Activated CD8-positive, alpha-beta T cell treated with anti-CD3 and anti-CD28 coated beads, Interleukin-2, amount 10 ng/mL, durations not matched to agents 7 days and 5 days (primary cell): ENCODE measurements at regions not wholly inside any gene's neighbourhood (a gene's known extent, or its start where the extent isn't known, plus 50 kb on each side); places are given as distances from the start of the nearest gene placed in this dataset.

Experiments used
- ATAC-seq: fragments of 150-1000 bp; cut with Tn5 transposase; one replicate; pipeline ENCODE4 v1.10.0; 2021; ENCODE audit warnings: moderate library complexity
- CTCF ChIA-PET: fragments of 350-600 bp; sonication (Branson Sonifier 250); formaldehyde crosslinking; loops from one replicate; lab custom pipeline; 2021; ENCODE audit warnings: antibody characterized with exemption; lab: Charles Lee
- POLR2A ChIA-PET: fragments of 350-600 bp; sonication (Branson Sonifier 250); formaldehyde crosslinking; loops from one replicate; lab custom pipeline; 2021; ENCODE audit warnings: antibody characterized with exemption; lab: Charles Lee
- DNase-seq: peaks from one replicate; pipeline ENCODE4 v3.0.0-alpha.2; 2020
- H3K27ac Mint-ChIP-seq: one replicate; pipeline ENCODE4 v1.8.0; 2021; ENCODE audit warnings: mild to moderate bottlenecking, mixed read lengths
- H3K27me3 Mint-ChIP-seq: one replicate; pipeline ENCODE4 v1.8.0; 2021; ENCODE audit warnings: low read depth, mixed read lengths
- H3K36me3 Mint-ChIP-seq: one replicate; pipeline ENCODE4 v1.8.0; 2021; ENCODE audit warnings: low read depth, mixed read lengths
- H3K4me1 Mint-ChIP-seq: one replicate; pipeline ENCODE4 v1.8.0; 2021; ENCODE audit warnings: low read depth, mixed read lengths
- H3K4me3 Mint-ChIP-seq: one replicate; pipeline ENCODE4 v1.8.0; 2021; ENCODE audit warnings: mild to moderate bottlenecking, mixed read lengths
- H3K9me3 Mint-ChIP-seq: one replicate; pipeline ENCODE4 v1.8.0; 2022; ENCODE audit warnings: mixed read lengths; ENCODE audit not compliant: insufficient read depth

- no peak overlapping the region for H3K27ac Mint-ChIP-seq
- H3K9me3 Mint-ChIP-seq, result no peaks in the 10 kb centered on the region
- no peak for DNase-seq
- POLR2A ChIA-PET, result no interaction called here
- H3K36me3 Mint-ChIP-seq, result no peaks in the 10 kb centered on the region
- H3K27me3 Mint-ChIP-seq, result peaks cover 17% of the 10 kb centered on the region
- no peak overlapping the region for H3K4me3 Mint-ChIP-seq
- no peak for ATAC-seq
- CTCF ChIA-PET, result no interaction called here
- H3K4me1 Mint-ChIP-seq, result no peaks in the 10 kb centered on the region
Measured at GRCh38 chr3:193824365-193824764, 231.4 kb downstream of the OPA1 start.

GRCh38 chr3:193825617-193826016, 232.6 kb downstream of the OPA1 start:
- no peak for DNase-seq
- no peak for ATAC-seq
- Mint-ChIP-seq H3K4me1 (no peaks in the 10 kb centered on the region), H3K4me3 (no peak overlapping the region), H3K9me3 (no peaks in the 10 kb centered on the region), H3K36me3 (no peaks in the 10 kb centered on the region), H3K27me3 (peaks cover 17% of the 10 kb centered on the region), H3K27ac (no peak overlapping the region)
- ChIA-PET CTCF (no interaction called here), POLR2A (no interaction called here)

GRCh38 chr3:193826159-193826795, 233.3 kb downstream of the OPA1 start:
- no peak for ATAC-seq
- Mint-ChIP-seq H3K36me3 (no peaks in the 10 kb centered on the region), H3K27me3 (peaks cover 15% of the 10 kb centered on the region), H3K27ac (no peak overlapping the region), H3K4me3 (no peak overlapping the region), H3K9me3 (no peaks in the 10 kb centered on the region), H3K4me1 (no peaks in the 10 kb centered on the region)
- POLR2A ChIA-PET, result no interaction called here
- DNase-seq, result no peak
- CTCF ChIA-PET, result no interaction called here

- H3K4me3 Mint-ChIP-seq, result no peak overlapping the region
- H3K36me3 Mint-ChIP-seq, result no peaks in the 10 kb centered on the region
- no peaks in the 10 kb centered on the region for H3K4me1 Mint-ChIP-seq
- no peak for DNase-seq
- no peaks in the 10 kb centered on the region for H3K9me3 Mint-ChIP-seq
- H3K27me3 Mint-ChIP-seq, result peaks cover 15% of the 10 kb centered on the region
- no peak for ATAC-seq
- ChIA-PET POLR2A (no interaction called here), CTCF (no interaction called here)
- no peak overlapping the region for H3K27ac Mint-ChIP-seq
Measured at GRCh38 chr3:193827040-193827669, 234.1 kb downstream of the OPA1 start.

GRCh38 chr3:193827871-193828270, 234.9 kb downstream of the OPA1 start:
- no peak for ATAC-seq
- no peak overlapping the region for H3K4me3 Mint-ChIP-seq

GRCh38 chr3:193828477-193828876, 235.5 kb downstream of the OPA1 start:
- ATAC-seq (no peak), DNase-seq (no peak)
- POLR2A ChIA-PET, result no interaction called here
- Mint-ChIP-seq H3K36me3 (no peaks in the 10 kb centered on the region), H3K4me1 (no peaks in the 10 kb centered on the region), H3K27ac (no peak overlapping the region), H3K27me3 (peaks cover 11% of the 10 kb centered on the region), H3K4me3 (no peak overlapping the region), H3K9me3 (no peaks in the 10 kb centered on the region)
- CTCF ChIA-PET, result no interaction called here

More at GRCh38 chr3:193827871-193828270, 234.9 kb downstream of the OPA1 start:
- POLR2A ChIA-PET, result no interaction called here
- Mint-ChIP-seq H3K4me1 (no peaks in the 10 kb centered on the region), H3K27ac (no peak overlapping the region), H3K27me3 (peaks cover 8% of the 10 kb centered on the region), H3K9me3 (no peaks in the 10 kb centered on the region), H3K36me3 (no peaks in the 10 kb centered on the region)
- no peak for DNase-seq
- CTCF ChIA-PET, result no interaction called here

- ChIA-PET POLR2A (no interaction called here), CTCF (no interaction called here)
- Mint-ChIP-seq H3K9me3 (no peaks in the 10 kb centered on the region), H3K27me3 (peaks cover 10% of the 10 kb centered on the region), H3K36me3 (no peaks in the 10 kb centered on the region), H3K4me3 (no peak overlapping the region), H3K27ac (no peak overlapping the region), H3K4me1 (no peaks in the 10 kb centered on the region)
- DNase-seq (no peak), ATAC-seq (no peak)
Measured at GRCh38 chr3:193829781-193830180, 236.8 kb downstream of the OPA1 start.

GRCh38 chr3:193830791-193831191, 237.8 kb downstream of the OPA1 start:
- ChIA-PET CTCF (no interaction called here), POLR2A (no interaction called here)
- no peak overlapping the region for H3K4me3 Mint-ChIP-seq
- no peaks in the 10 kb centered on the region for H3K4me1 Mint-ChIP-seq
- ATAC-seq (no peak), DNase-seq (no peak)
- H3K9me3 Mint-ChIP-seq, result no peaks in the 10 kb centered on the region
- peaks cover 10% of the 10 kb centered on the region for H3K27me3 Mint-ChIP-seq
- no peaks in the 10 kb centered on the region for H3K36me3 Mint-ChIP-seq
- H3K27ac Mint-ChIP-seq, result no peak overlapping the region

- Mint-ChIP-seq H3K27me3 (peaks cover 10% of the 10 kb centered on the region), H3K27ac (no peak overlapping the region), H3K9me3 (no peaks in the 10 kb centered on the region), H3K4me1 (no peaks in the 10 kb centered on the region), H3K36me3 (no peaks in the 10 kb centered on the region), H3K4me3 (no peak overlapping the region)
- ChIA-PET CTCF (interaction anchor here (0.6 kb wide), 1 partner anchor 437 kb away, joined by 3 read pairs; no protein-coding TSS in a partner anchor), POLR2A (no interaction called here)
- DNase-seq (no peak), ATAC-seq (no peak)
Measured at GRCh38 chr3:193831495-193832455, 238.8 kb downstream of the OPA1 start.

- H3K4me1 Mint-ChIP-seq, result no peaks in the 10 kb centered on the region
- POLR2A ChIA-PET, result no interaction called here
- CTCF ChIA-PET, result interaction anchor here (0.6 kb wide), 1 partner anchor 436 kb away, joined by 3 read pairs; no protein-coding TSS in a partner anchor
- no peak for ATAC-seq
- DNase-seq, result no peak
- H3K4me3 Mint-ChIP-seq, result no peak overlapping the region
- peaks cover 10% of the 10 kb centered on the region for H3K27me3 Mint-ChIP-seq
- H3K27ac Mint-ChIP-seq, result no peak overlapping the region
- H3K9me3 Mint-ChIP-seq, result no peaks in the 10 kb centered on the region
- H3K36me3 Mint-ChIP-seq, result no peaks in the 10 kb centered on the region
Measured at GRCh38 chr3:193832833-193833413, 239.9 kb downstream of the OPA1 start.

GRCh38 chr3:193833592-193833991, 240.6 kb downstream of the OPA1 start:
- CTCF ChIA-PET, result no interaction called here
- Mint-ChIP-seq H3K27me3 (peaks cover 8% of the 10 kb centered on the region), H3K4me1 (no peaks in the 10 kb centered on the region), H3K36me3 (no peaks in the 10 kb centered on the region), H3K9me3 (no peaks in the 10 kb centered on the region), H3K27ac (no peak overlapping the region), H3K4me3 (no peak overlapping the region)
- ATAC-seq (no peak), DNase-seq (no peak)
- POLR2A ChIA-PET, result no interaction called here
